ENCODE measurements at regions not wholly inside any gene's neighbourhood (a gene's known extent, or its start where the extent isn't known, plus 50 kb on each side); places are given as distances from the start of the nearest gene placed in this dataset.

GRCh38 chr12:19988948-19989347, 379.4 kb upstream of the PDE3A start:
- TF ChIP-seq POLR2AphosphoS5 (IDR thresholded peaks at IDR 0.05; ENCODE audit: borderline replicate concordance, low read depth, low read length) (no peak), EZH2 (IDR thresholded peaks at IDR 0.05) (no peak), FOXP2 (optimal IDR thresholded peaks at IDR 0.05; ENCODE audit: control extremely low read depth, extremely low read length, insufficient read depth) (no peak)
